Prostate gland (tissue), 2 donors: ENCODE measurements at regions not wholly inside any gene's neighbourhood (a gene's known extent, or its start where the extent isn't known, plus 50 kb on each side); places are given as distances from the start of the nearest gene placed in this dataset.

Source experiments
- DNase-seq: peaks from one replicate; pipeline ENCODE4 v3.0.0-alpha.2; 2019; ENCODE audit warnings: low spot score
- H3K27ac ChIP-seq, 2 donors: fragments of 200-600 bp; sonication (generic); 2 replicates each; pipeline ENCODE4 v1.5.1; 2017 to 2019
- H3K27me3 ChIP-seq: fragments of 200-600 bp; sonication (generic); replicated peaks from 2 replicates; pipeline ENCODE4 v1.5.1; 2019; ENCODE audit not compliant: insufficient read depth
- H3K36me3 ChIP-seq, 2 donors: fragments of 200-600 bp; sonication (generic); 1 replicate in 1 of 2; 2 replicates in 1 of 2; pipeline versions ENCODE4 v1.5.1 to v1.8.1; 2017 to 2019
- H3K4me1 ChIP-seq: fragments of 200-600 bp; sonication (generic); replicated peaks from 2 replicates; pipeline ENCODE4 v1.5.1; 2019
- H3K4me3 ChIP-seq, 2 donors: fragments of 200-600 bp; sonication (generic); 2 replicates each; pipeline ENCODE4 v1.5.1; 2017 to 2019
- H3K9me3 ChIP-seq: fragments of 200-600 bp; sonication (generic); 2 replicates; pipeline ENCODE4 v1.5.1; 2017
- POLR2A ChIP-seq: fragments of 450-650 bp; IDR thresholded peaks from one replicate; pipeline ENCODE4 v1.6.1; 2016; ENCODE audit warnings: antibody characterized with exemption, mild to moderate bottlenecking
- POLR2AphosphoS5 ChIP-seq: sonication (generic); formaldehyde crosslinking; IDR thresholded peaks from one replicate; pipeline ENCODE4 v1.6.1; 2017; ENCODE audit warnings: antibody characterized with exemption
- WGBS: methylation state at CpG from one replicate; pipeline ENCODE4 v1.1.5; 2018; 5-methylcytosine and 5-hydroxymethylcytosine counted together
- intact Hi-C: fragments of 100-400 bp; cut with DNase I; formaldehyde crosslinking; loops from one replicate; pipeline ENCODE4 v1.14.2; 2022
- TF ChIP-seq, protein P1 (sequence below), 4 experiments: fragments of 200-600 bp in 2 of 4; fragments of 450-650 bp in 2 of 4; sonication (generic) in 2 of 4; IDR thresholded peaks; 1 replicate in 3 of 4; 2 replicates in 1 of 4; pipeline ENCODE4 v1.5.1; 2016 to 2019; ENCODE audit warnings: antibody characterized with exemption in 4 of 4, mild to moderate bottlenecking in 2 of 4, moderate library complexity in 2 of 4

DNA sequence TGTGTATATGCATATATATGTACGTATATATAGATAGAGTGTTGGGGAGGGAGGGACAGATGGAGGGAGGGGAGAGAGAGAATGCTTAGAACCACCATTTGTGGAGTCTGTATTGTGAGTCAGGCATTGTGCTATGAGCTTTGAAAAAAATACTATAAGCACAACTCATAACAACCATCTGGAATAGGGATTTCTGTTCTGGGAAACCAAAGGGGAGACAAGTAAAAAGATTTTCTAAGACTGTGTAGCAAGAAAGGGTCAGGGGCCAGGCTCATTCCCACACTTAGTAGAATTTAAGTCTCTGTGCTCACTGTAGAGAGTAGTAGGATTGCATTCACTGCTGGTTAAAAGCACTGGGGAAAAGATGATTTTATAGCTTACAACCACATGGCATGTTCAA lies 202.3 kb upstream of the SGCD start:
- Histone ChIP-seq H3K9me3 (no peaks in the 10 kb centered on the region), H3K27me3 (no peaks in the 10 kb centered on the region), H3K4me3 (no peak overlapping the region), H3K27ac (no peak overlapping the region), H3K36me3 (no peaks in the 10 kb centered on the region), H3K4me1 (no peaks in the 10 kb centered on the region)
- WGBS: 0% methylated on average over 1 of the region's 1 CpG
- no peak for DNase-seq
- TF ChIP-seq POLR2A (no peak), POLR2AphosphoS5 (no peak)
- TF ChIP-seq, protein P1, sequence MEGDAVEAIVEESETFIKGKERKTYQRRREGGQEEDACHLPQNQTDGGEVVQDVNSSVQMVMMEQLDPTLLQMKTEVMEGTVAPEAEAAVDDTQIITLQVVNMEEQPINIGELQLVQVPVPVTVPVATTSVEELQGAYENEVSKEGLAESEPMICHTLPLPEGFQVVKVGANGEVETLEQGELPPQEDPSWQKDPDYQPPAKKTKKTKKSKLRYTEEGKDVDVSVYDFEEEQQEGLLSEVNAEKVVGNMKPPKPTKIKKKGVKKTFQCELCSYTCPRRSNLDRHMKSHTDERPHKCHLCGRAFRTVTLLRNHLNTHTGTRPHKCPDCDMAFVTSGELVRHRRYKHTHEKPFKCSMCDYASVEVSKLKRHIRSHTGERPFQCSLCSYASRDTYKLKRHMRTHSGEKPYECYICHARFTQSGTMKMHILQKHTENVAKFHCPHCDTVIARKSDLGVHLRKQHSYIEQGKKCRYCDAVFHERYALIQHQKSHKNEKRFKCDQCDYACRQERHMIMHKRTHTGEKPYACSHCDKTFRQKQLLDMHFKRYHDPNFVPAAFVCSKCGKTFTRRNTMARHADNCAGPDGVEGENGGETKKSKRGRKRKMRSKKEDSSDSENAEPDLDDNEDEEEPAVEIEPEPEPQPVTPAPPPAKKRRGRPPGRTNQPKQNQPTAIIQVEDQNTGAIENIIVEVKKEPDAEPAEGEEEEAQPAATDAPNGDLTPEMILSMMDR (IDR thresholded peaks at IDR 0.05): no peak
- intact Hi-C loops: no loop called here

DNA sequence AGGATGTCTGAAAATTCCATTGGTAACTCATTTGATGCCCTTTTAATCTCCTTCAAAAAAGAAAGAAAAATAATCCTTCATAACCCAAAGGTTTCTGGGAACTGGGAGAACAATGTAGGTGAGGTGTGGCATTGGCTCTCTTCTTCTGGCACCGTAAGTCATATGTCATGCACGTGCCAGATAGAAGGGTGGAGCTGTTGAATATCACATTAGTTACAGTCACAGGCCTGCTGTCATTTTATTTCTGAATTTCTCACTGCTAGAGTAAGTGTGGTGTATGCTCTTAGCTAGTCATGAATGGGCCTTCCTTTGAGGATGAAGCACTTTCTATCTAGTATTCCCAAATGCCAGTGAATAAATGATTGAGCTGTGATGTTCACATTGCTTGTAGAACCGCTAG lies 201.8 kb upstream of the SGCD start:
- Histone ChIP-seq H3K9me3 (no peaks in the 10 kb centered on the region), H3K4me1 (no peaks in the 10 kb centered on the region), H3K4me3 (no peak overlapping the region), H3K27me3 (no peaks in the 10 kb centered on the region), H3K27ac (no peak overlapping the region), H3K36me3 (no peaks in the 10 kb centered on the region)
- intact Hi-C loops: no loop called here
- 76% methylated on average over 3 of the region's 3 CpGs for WGBS
- TF ChIP-seq POLR2A: no peak
- TF ChIP-seq, protein P1 (IDR thresholded peaks at IDR 0.05): no peak
- no peak for TF ChIP-seq POLR2AphosphoS5
- DNase-seq: no peak

DNA sequence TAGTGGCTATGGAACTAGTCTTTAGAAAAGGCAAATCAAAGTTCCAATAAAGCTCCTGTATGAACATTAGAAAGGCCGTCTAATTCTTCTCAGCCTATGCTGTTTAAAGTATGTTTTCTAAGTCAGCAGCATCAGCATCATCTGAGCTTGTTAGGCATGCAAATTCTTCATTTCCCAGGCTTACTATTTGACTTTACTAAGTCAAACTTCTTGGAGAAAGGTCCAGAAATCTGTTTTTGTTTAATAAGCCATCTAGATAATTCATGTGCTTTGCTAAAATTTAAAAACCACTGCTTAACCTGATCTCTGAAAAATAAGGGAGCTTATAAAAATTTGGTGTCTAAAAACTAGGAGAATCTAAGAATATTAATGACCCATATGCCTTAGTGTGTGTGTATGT lies 200.2 kb upstream of the SGCD start:
- intact Hi-C loops: no loop called here
- no peak for TF ChIP-seq POLR2A
- Histone ChIP-seq H3K4me3 (no peak overlapping the region), H3K9me3 (no peaks in the 10 kb centered on the region), H3K27ac (no peak overlapping the region), H3K27me3 (no peaks in the 10 kb centered on the region), H3K4me1 (no peaks in the 10 kb centered on the region), H3K36me3 (no peaks in the 10 kb centered on the region)
- 71% methylated on average over 1 of the region's 1 CpG for WGBS
- no peak for DNase-seq

DNA sequence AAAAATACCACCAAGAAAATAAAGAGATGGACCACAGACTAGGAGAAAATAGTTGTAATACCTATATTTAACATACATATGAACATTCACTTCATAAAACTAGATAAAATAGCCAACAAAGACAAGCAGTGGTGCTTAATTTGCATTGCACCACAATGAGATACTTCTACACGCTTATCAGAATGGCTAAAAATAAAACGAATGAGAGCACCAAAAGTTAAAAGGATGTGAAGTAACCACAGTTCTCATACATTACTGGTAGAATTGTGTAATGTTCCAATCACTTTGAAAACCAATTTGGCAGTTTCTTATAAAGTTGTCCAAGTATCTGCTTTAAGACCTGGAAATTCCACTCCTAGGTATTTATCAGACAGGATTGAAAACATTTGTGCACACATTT lies 198.9 kb upstream of the SGCD start:
- H3K36me3 ChIP-seq: no peaks in the 10 kb centered on the region
- H3K4me3 ChIP-seq: no peak overlapping the region
- DNase-seq: no peak
- no peaks in the 10 kb centered on the region for H3K4me1 ChIP-seq
- H3K27me3 ChIP-seq: no peaks in the 10 kb centered on the region
- H3K27ac ChIP-seq: no peak overlapping the region
- no peaks in the 10 kb centered on the region for H3K9me3 ChIP-seq
- WGBS: 85% methylated on average over 2 of the region's 2 CpGs
- TF ChIP-seq POLR2A (no peak), POLR2AphosphoS5 (no peak)
- TF ChIP-seq, protein P1 (IDR thresholded peaks at IDR 0.05): no peak
- intact Hi-C loops: no loop called here

DNA sequence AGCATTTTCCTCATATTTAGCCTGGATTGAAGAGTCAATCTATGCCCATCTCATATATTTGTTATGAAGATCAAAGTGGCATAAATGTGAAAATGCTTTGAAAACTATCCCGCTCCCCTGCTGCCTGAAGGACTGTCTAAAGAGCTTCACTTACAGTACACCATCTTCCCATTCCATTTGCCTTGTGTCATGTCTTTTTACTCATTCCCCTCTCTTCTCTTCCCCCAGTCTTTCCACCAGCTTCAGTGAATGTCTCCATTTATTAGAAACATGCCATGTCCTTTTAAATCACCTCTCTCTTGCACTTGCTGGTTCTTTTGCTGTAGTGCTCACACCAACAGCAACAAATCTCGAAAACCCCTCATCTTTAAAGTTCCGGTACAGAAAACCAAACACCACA lies 192.7 kb upstream of the SGCD start:
- H3K4me1 ChIP-seq: no peaks in the 10 kb centered on the region
- H3K36me3 ChIP-seq: no peaks in the 10 kb centered on the region
- 99% methylated on average over 3 of the region's 3 CpGs for WGBS
- no peak for TF ChIP-seq POLR2A
- TF ChIP-seq, protein P1 (IDR thresholded peaks at IDR 0.05): no peak
- TF ChIP-seq POLR2AphosphoS5: no peak
- no peak overlapping the region for H3K4me3 ChIP-seq
- intact Hi-C loops: no loop called here
- DNase-seq: no peak
- H3K27me3 ChIP-seq: no peaks in the 10 kb centered on the region
- no peak overlapping the region for H3K27ac ChIP-seq
- no peaks in the 10 kb centered on the region for H3K9me3 ChIP-seq
